ENCODE measurements at regions not wholly inside any gene's neighbourhood (a gene's known extent, or its start where the extent isn't known, plus 50 kb on each side); places are given as distances from the start of the nearest gene placed in this dataset.

DNA sequence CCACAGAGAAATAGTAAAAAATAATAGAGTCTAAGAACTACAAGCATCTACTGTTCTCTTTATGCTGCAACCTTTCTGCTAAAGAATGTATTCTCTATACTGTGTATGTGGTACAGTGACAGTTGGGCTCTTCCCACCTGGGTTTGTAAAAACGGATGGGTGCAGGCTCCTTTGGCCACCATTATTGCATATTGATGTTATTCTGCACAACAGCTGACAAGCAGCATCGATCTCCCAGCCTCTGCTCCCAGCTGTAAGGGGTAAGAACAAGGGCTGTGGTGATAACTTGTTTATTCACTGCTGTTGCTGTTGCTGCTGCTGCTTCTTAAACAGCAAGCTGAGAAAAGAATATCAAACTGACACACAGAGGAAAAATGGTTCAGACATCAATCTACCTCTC, 56.1 kb downstream of the KCNRG start:
- TF ChIP-seq, protein P1, sequence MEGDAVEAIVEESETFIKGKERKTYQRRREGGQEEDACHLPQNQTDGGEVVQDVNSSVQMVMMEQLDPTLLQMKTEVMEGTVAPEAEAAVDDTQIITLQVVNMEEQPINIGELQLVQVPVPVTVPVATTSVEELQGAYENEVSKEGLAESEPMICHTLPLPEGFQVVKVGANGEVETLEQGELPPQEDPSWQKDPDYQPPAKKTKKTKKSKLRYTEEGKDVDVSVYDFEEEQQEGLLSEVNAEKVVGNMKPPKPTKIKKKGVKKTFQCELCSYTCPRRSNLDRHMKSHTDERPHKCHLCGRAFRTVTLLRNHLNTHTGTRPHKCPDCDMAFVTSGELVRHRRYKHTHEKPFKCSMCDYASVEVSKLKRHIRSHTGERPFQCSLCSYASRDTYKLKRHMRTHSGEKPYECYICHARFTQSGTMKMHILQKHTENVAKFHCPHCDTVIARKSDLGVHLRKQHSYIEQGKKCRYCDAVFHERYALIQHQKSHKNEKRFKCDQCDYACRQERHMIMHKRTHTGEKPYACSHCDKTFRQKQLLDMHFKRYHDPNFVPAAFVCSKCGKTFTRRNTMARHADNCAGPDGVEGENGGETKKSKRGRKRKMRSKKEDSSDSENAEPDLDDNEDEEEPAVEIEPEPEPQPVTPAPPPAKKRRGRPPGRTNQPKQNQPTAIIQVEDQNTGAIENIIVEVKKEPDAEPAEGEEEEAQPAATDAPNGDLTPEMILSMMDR (conservative IDR thresholded peaks at IDR 0.05; ENCODE audit: low read depth, low read length): no peak
- no peak overlapping the region for H3K4me3 ChIP-seq (ENCODE audit: low read length)
- no peak for DNase-seq (ENCODE audit: low read depth)

DNA sequence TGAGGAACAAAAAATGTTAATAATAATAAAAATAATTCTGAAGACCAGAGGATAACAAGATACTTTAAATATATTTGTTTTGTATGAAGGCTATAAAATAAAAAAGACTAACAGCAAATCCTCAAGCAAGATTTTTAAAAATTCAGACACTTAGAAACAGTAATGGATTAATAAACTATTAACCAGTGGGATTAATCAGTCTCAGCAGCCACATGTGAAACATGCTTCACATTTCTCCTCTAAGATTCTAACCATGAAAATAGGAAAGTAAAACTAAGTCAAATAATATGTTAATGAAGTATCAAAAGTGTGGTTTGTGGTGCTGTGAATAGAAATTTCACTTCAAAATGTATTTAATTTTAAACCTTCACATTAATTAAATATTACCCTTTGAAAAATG, 57.4 kb downstream of the KCNRG start:
- no peak overlapping the region for H3K4me3 ChIP-seq (ENCODE audit: low read length)
- DNase-seq (ENCODE audit: low read depth): no peak
- TF ChIP-seq, protein P1 (conservative IDR thresholded peaks at IDR 0.05; ENCODE audit: low read depth, low read length): no peak

DNA sequence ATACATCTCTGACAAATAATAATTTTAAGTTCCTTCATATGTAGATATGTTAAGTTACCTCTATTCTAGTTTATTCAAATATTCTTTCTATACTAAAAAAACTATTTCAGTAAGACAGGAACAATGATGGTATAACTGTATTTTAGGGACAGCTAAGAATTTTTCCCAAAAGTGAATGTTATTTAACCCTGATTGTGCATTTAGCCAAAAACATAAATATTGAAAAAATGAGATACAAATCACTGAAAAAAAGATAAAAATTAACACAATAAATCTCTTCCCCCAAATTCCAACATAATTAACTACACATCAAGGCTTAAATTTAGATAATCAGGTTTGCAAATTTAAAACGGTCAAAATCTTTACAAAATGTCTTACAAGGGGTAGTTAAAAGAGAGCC, 58.1 kb downstream of the KCNRG start:
- H3K4me3 ChIP-seq (ENCODE audit: low read length): no peak overlapping the region
- DNase-seq (ENCODE audit: low read depth): no peak
- TF ChIP-seq, protein P1 (conservative IDR thresholded peaks at IDR 0.05; ENCODE audit: low read depth, low read length): no peak

DNA sequence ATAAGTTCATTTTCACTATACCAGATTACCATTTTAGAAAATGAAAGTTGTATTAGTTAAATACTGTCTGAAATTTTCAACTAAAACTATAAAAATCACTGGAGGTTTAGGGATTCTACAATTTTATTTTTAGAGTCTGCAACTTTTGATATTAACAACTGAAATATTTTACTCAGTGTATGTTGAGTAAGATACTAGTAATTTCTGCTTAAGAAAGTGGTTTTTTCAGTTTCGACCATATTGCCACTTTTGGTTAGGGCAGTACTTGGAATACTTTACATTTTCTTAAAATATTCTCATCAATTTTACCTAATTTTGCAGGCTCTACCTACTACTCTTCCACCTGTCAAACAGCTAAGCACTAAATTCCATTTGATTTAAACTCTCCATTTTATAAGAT, 59.6 kb downstream of the KCNRG start:
- H3K4me3 ChIP-seq (ENCODE audit: low read length): no peak overlapping the region
- DNase-seq (ENCODE audit: low read depth): no peak
- TF ChIP-seq, protein P1 (conservative IDR thresholded peaks at IDR 0.05; ENCODE audit: low read depth, low read length): no peak

DNA sequence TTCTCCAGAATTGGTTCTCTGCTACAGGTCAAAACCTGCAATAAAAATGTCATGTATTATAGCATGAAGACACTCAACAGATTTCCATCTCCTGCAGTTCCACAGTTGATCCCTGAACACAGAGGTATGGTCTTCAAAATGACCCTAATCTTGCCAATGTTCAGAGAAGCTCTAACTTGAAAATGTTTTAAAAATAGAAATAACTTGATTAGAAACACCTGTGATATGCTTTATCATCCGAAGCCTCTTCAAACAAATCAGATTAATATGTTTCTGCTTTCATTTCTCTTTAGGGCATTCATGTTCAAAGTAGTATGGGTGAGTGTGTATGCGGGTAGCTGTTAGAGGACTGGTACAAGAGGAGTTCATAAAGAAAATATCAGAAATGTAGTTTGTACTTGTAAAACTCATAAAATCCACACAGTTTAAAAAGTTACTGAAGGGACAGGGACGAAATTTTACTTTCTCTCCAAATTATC, 60.4 kb downstream of the KCNRG start:
- no peak overlapping the region for H3K4me3 ChIP-seq (ENCODE audit: low read length)
- TF ChIP-seq, protein P1 (conservative IDR thresholded peaks at IDR 0.05; ENCODE audit: low read depth, low read length): no peak
- DNase-seq (ENCODE audit: low read depth): no peak

DNA sequence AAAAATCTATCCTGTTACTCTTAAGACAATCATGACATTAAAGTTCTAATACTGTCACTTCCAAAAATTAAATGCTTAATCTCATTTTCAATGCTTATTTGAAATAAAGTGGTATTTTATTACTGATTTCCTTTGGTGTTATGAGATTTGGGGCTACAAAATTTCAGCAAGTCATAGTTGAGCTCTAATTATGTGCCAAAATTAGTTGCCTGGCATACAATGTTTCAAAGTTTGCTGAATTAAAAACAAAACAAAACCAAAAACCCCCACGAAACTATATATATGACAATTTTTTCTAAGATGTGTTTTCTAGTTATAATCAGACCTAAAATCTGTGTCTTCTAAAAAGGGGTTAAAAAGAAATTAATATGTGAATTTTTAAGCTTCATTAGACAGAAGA, 62.2 kb downstream of the KCNRG start:
- TF ChIP-seq, protein P1 (conservative IDR thresholded peaks at IDR 0.05; ENCODE audit: low read depth, low read length): no peak
- DNase-seq (ENCODE audit: low read depth): no peak
- no peak overlapping the region for H3K4me3 ChIP-seq (ENCODE audit: low read length)

DNA sequence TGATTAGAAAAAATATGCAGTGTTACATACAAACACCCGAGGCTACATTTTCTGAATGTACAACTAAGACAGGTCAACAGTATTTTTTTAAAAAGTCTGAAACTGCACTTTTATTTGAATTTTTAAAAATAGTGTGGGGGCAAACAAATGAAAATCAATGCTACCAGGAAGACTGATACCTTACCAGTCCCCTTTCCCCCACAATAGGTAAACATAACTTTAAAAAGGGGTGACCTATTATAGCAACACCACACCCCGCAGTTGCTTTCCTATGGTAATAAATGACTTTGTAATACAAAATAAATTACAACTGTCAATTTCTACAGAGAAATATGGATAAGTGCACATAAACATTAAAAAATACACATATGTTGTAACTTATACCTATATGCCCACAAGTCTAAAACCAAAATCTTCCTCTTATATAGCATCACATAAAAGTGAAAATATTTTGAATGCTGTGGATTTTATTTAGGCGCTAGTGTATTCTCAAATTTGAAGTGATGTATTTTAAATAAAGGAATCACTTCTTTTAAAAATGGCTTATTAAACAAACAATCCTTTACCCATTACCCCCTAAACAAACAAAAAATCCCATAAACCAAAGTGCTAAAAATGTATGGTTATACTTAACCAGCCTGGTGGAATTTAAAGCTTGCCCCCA, 63.1 kb downstream of the KCNRG start:
- no peak for DNase-seq (ENCODE audit: low read depth)
- peak overlapping the region; percentile 94 for H3K4me3 ChIP-seq (ENCODE audit: low read length)
- TF ChIP-seq, protein P1 (conservative IDR thresholded peaks at IDR 0.05; ENCODE audit: low read depth, low read length): no peak
